ENCODE measurements at regions not wholly inside any gene's neighbourhood (a gene's known extent, or its start where the extent isn't known, plus 50 kb on each side); places are given as distances from the start of the nearest gene placed in this dataset.

- CTCF ChIA-PET, result no interaction called here
- H3K4me3 ChIP-seq (ENCODE audit: low read depth, low read length), result no peak overlapping the region
- no peak for DNase-seq (ENCODE audit: low read depth, low spot score)
- TF ChIP-seq CTCF (IDR thresholded peaks at IDR 0.05; ENCODE audit: insufficient read depth, low read length, missing control alignments), result no peak
- POLR2A ChIA-PET, result no interaction called here
Observed at GRCh38 chr6:6818078-6818639, 229.6 kb downstream of the LY86 start.

GRCh38 chr6:6820641-6821238 is 232.2 kb downstream of the LY86 start:
- no peak overlapping the region for H3K4me3 ChIP-seq (ENCODE audit: low read depth, low read length)
- CTCF ChIA-PET, result interaction anchor here (1.5 kb wide), 1 partner anchor 10 kb away, joined by 3 read pairs; no protein-coding TSS in a partner anchor

GRCh38 chr6:6821639-6822261 is 233.2 kb downstream of the LY86 start:
- ChIA-PET CTCF (interaction anchor here (1.5 kb wide), 1 partner anchor 11 kb away, joined by 3 read pairs; no protein-coding TSS in a partner anchor), POLR2A (no interaction called here)
- no peak for TF ChIP-seq CTCF (IDR thresholded peaks at IDR 0.05; ENCODE audit: insufficient read depth, low read length, missing control alignments)
- no peak overlapping the region for H3K4me3 ChIP-seq (ENCODE audit: low read depth, low read length)
- no peak for DNase-seq (ENCODE audit: low read depth, low spot score)

More at GRCh38 chr6:6820641-6821238, 232.2 kb downstream of the LY86 start:
- no peak for TF ChIP-seq CTCF (IDR thresholded peaks at IDR 0.05; ENCODE audit: insufficient read depth, low read length, missing control alignments)
- POLR2A ChIA-PET, result no interaction called here
- DNase-seq (ENCODE audit: low read depth, low spot score), result no peak

GRCh38 chr6:6823030-6823429 is 234.5 kb downstream of the LY86 start:
- no peak overlapping the region for H3K4me3 ChIP-seq (ENCODE audit: low read depth, low read length)
- TF ChIP-seq CTCF (IDR thresholded peaks at IDR 0.05; ENCODE audit: insufficient read depth, low read length, missing control alignments), result no peak
- ChIA-PET POLR2A (no interaction called here), CTCF (no interaction called here)
- no peak for DNase-seq (ENCODE audit: low read depth, low spot score)

- TF ChIP-seq CTCF (IDR thresholded peaks at IDR 0.05; ENCODE audit: insufficient read depth, low read length, missing control alignments), result no peak
- H3K4me3 ChIP-seq (ENCODE audit: low read depth, low read length), result no peak overlapping the region
- DNase-seq (ENCODE audit: low read depth, low spot score), result no peak
- ChIA-PET POLR2A (no interaction called here), CTCF (no interaction called here)
Observed at GRCh38 chr6:6823568-6824224, 235.2 kb downstream of the LY86 start.

- ChIA-PET POLR2A (no interaction called here), CTCF (no interaction called here)
- DNase-seq (ENCODE audit: low read depth, low spot score), result no peak
- no peak for TF ChIP-seq CTCF (IDR thresholded peaks at IDR 0.05; ENCODE audit: insufficient read depth, low read length, missing control alignments)
- no peak overlapping the region for H3K4me3 ChIP-seq (ENCODE audit: low read depth, low read length)
Observed at GRCh38 chr6:6824381-6824780, 235.9 kb downstream of the LY86 start.

All from AG04449 (cell line).